H1 (cell line): ENCODE measurements at regions not wholly inside any gene's neighbourhood (a gene's known extent, or its start where the extent isn't known, plus 50 kb on each side); places are given as distances from the start of the nearest gene placed in this dataset.

Experiments
- BACH1 ChIP-seq: IDR thresholded peaks from 2 replicates; pipeline ENCODE4 v1.6.1; 2012; ENCODE audit warnings: low read length, improper control_type of control experiment
- MAX ChIP-seq: IDR thresholded peaks from 2 replicates; pipeline ENCODE4 v1.6.1; 2012; ENCODE audit warnings: inconsistent platforms
- NRF1 ChIP-seq: IDR thresholded peaks from 2 replicates; pipeline ENCODE4 v1.6.1; 2011; ENCODE audit warnings: mild to moderate bottlenecking, low read depth, low read length, improper control_type of control experiment
- SP2 ChIP-seq: IDR thresholded peaks from 2 replicates; pipeline ENCODE4 v1.6.1; 2012; ENCODE audit warnings: mild to moderate bottlenecking, low read length, inconsistent platforms
- TAF1 ChIP-seq: IDR thresholded peaks from 2 replicates; pipeline ENCODE4 v1.6.1; 2011; ENCODE audit warnings: mild to moderate bottlenecking, low read depth, low read length
- TCF12 ChIP-seq: IDR thresholded peaks from 2 replicates; pipeline ENCODE4 v1.6.1; 2011; ENCODE audit warnings: low read depth, mild to moderate bottlenecking, low read length

- TF ChIP-seq NRF1 (no peak), TCF12 (no peak), SP2 (no peak), MAX (no peak), TAF1 (no peak), BACH1 (no peak)
Observed at GRCh38 chr15:96693515-96693914, 363.0 kb downstream of the NR2F2 start.
